ENCODE measurements at regions not wholly inside any gene's neighbourhood (a gene's known extent, or its start where the extent isn't known, plus 50 kb on each side); places are given as distances from the start of the nearest gene placed in this dataset.
A peak's percentile ranks its signal among the peaks of the same experiment; 100 is the strongest.

DNA sequence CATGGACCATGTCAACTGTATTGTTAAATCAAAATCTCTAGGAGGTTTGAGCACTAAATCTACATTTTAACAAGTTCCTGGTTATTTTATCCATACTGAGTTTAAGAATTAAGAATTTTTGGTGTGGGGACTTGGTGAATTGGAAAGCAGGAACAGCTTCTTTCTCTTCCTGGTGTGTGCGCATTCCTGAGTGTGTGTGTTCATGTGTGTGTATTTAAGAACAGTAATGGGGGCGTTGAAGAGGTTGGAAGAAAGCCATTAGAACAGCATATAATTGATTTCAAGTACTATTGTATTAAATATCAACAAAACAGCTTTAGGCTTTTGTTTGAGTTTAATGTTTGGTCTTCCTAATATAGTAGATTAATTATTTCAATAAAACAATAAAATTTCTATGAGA lies 801.3 kb upstream of the ID2 start:
- Mint-ChIP-seq H3K27me3 (peaks cover 14% of the 10 kb centered on the region), H3K36me3 (ENCODE audit: low read depth) (no peaks in the 10 kb centered on the region), H3K9me3 (no peaks in the 10 kb centered on the region), H3K27ac (no peak overlapping the region), H3K4me3 (no peak overlapping the region), H3K4me1 (ENCODE audit: low read depth) (peaks cover 14% of the 10 kb centered on the region)
- intact Hi-C loops (cut with micrococcal nuclease), result no loop called here

DNA sequence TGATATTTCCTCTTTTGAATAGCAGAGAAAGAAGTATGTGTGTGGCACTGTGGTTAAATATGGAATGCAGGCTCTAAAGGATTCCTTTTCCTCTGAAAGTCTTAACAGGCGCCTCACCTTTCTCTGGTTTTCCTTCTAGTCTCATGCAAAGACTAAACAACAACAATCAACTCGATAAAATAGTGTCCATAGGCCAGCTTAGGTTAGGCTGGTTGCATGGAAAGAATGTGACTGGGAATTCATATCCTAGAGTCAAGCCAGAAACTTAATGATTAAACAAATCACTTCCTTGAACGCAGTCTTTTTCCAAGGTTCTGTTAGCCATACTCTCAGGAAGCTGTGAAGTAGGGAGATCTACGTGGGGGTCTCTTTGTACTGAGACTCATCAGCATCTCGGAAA lies 800.8 kb upstream of the ID2 start:
- intact Hi-C loops (cut with micrococcal nuclease), result no loop called here
- Mint-ChIP-seq H3K27me3 (peaks cover 14% of the 10 kb centered on the region), H3K4me3 (no peak overlapping the region), H3K4me1 (ENCODE audit: low read depth) (peaks cover 14% of the 10 kb centered on the region), H3K9me3 (no peaks in the 10 kb centered on the region), H3K36me3 (ENCODE audit: low read depth) (no peaks in the 10 kb centered on the region), H3K27ac (no peak overlapping the region)

DNA sequence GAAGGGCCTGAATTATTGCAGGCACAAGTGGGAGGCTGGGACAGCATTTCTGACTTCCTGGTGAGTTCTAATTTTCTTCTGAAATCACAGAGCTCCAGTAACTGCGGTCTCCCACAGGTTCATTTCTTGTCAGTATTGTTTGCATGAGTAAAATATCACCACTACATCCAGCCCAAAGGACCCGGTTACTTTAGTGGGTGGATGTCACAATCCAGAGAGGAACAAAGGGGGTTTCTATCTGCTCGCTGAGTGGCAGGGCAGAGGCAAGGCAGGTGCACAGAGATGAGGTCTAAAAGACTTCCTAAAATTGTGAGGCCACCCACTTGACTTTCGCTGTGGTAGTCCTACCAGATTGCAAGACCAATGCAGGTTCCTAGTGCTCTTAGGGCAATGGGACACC lies 800.4 kb upstream of the ID2 start:
- intact Hi-C loops (cut with micrococcal nuclease), result no loop called here
- Mint-ChIP-seq H3K36me3 (ENCODE audit: low read depth) (no peaks in the 10 kb centered on the region), H3K4me1 (ENCODE audit: low read depth) (peaks cover 14% of the 10 kb centered on the region), H3K27me3 (peaks cover 14% of the 10 kb centered on the region), H3K9me3 (no peaks in the 10 kb centered on the region), H3K27ac (no peak overlapping the region), H3K4me3 (no peak overlapping the region)

DNA sequence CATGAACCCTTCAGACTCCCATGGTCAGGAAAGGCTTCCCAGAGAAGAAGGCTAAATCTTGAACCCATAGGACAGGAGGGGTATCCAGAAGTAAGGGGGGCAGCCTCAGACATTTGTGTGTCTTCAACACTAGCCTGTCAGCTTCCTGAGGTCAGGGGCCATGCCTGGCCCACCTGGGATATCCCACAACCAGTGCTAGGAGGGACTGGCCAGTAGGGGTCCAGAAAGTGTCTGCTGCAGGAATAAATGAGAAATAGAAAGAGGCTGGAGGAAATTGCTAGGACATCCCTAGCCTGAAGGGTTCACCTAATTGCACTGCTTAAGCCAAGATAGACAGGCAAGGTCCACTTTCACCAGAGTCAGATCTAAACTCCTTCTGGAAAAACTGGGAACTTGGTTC lies 799.6 kb upstream of the ID2 start:
- Mint-ChIP-seq H3K9me3 (no peaks in the 10 kb centered on the region), H3K27ac (peak overlapping the region; percentile 18), H3K4me3 (no peak overlapping the region), H3K36me3 (ENCODE audit: low read depth) (no peaks in the 10 kb centered on the region), H3K4me1 (ENCODE audit: low read depth) (peaks cover 14% of the 10 kb centered on the region), H3K27me3 (peaks cover 12% of the 10 kb centered on the region)
- intact Hi-C loops (cut with micrococcal nuclease), result no loop called here

DNA sequence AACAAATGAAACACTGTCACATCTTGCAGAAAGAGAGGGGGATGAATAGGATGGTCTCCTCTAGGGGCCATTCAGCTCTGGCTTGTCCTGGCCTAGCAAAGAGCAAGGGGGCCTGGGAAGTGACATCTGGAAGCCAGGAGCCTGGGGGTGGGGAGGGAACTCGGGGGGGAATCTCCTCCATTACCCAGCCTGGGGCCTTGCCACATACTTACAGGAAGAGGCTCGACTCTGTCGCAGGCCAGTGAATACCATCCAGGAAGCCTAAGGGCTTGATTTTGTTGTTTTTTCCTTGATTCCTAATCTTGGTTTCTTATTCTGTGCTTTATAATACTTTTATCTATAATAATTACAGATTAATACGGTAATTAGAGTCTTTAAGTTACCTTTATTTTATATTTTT lies 797.5 kb upstream of the ID2 start:
- Mint-ChIP-seq H3K9me3 (no peaks in the 10 kb centered on the region), H3K36me3 (ENCODE audit: low read depth) (no peaks in the 10 kb centered on the region), H3K27me3 (peaks cover 7% of the 10 kb centered on the region), H3K4me1 (ENCODE audit: low read depth) (peaks cover 14% of the 10 kb centered on the region), H3K4me3 (no peak overlapping the region), H3K27ac (no peak overlapping the region)
- intact Hi-C loops (cut with micrococcal nuclease), result no loop called here

DNA sequence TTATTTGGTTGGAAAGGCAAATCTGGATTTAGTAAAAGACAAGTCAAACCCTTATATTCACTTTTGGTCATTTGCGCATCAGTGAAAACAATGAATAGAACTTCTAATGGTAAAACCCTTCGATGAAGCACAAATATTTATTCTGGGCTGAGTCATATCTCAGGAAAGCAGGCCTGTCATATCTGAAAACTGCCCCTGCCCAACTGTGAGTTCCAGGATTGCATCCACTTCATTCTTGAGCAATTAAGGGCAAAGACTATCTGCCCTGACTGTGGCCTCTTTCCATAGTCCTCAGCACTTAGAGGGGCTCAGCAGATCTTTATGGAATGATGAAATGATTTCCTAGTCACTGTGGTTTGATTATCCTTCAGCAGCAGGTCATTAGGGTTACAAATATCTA lies 795.2 kb upstream of the ID2 start:
- peaks cover 7% of the 10 kb centered on the region for H3K27me3 Mint-ChIP-seq
- intact Hi-C loops (cut with micrococcal nuclease), result no loop called here
- H3K9me3 Mint-ChIP-seq, result no peaks in the 10 kb centered on the region
- H3K4me3 Mint-ChIP-seq, result no peak overlapping the region
- H3K36me3 Mint-ChIP-seq (ENCODE audit: low read depth), result no peaks in the 10 kb centered on the region
- H3K27ac Mint-ChIP-seq, result no peak overlapping the region
- H3K4me1 Mint-ChIP-seq (ENCODE audit: low read depth), result peaks cover 7% of the 10 kb centered on the region

DNA sequence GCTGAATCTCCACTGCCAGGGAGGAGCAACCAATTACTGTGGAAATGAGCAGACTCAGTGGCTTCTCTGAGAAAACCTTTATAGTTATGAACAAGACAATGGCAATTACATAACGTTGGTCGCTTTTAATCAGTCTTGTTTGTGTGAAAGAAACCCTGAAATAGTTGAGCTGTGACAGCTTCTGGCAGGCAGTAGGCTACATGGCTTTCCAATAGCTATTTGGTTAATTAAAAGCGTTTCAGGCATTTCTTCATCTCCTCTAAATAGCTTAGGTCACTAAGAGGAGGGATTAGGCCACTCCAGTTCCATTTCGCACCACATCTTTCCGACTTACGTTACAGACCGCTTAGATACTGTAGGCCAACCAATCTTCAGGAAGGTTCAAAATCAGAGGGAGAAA lies 794.4 kb upstream of the ID2 start:
- Mint-ChIP-seq H3K9me3 (no peaks in the 10 kb centered on the region), H3K27me3 (peaks cover 2% of the 10 kb centered on the region)
- intact Hi-C loops (cut with micrococcal nuclease), result no loop called here

DNA sequence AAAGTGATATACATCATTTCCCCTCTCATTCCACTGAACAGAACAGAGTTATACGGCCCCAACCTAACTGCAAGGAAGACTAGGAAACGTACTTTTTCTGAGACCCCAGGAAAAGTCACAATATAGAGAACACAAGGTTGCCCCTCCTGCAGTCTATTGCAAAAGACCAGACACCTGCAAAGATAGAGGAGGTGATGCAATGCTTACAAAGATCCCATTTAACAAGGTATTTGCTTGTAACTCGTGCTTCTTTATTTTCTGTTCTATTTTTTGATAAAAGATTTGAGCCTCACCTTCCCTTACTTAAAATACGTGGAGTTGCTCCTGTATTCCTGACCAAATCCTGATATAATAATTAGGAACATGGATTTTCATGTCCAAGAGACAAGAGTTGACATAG lies 793.0 kb upstream of the ID2 start:
- H3K9me3 Mint-ChIP-seq, result no peaks in the 10 kb centered on the region
- no peak overlapping the region for H3K4me3 Mint-ChIP-seq
- no peak overlapping the region for H3K27ac Mint-ChIP-seq
- H3K27me3 Mint-ChIP-seq, result no peaks in the 10 kb centered on the region
- H3K36me3 Mint-ChIP-seq (ENCODE audit: low read depth), result no peaks in the 10 kb centered on the region
- intact Hi-C loops (cut with micrococcal nuclease), result no loop called here
- H3K4me1 Mint-ChIP-seq (ENCODE audit: low read depth), result no peaks in the 10 kb centered on the region

More for the DNA sequence above, 794.4 kb upstream of the ID2 start:
- Mint-ChIP-seq H3K27ac (no peak overlapping the region), H3K4me1 (ENCODE audit: low read depth) (no peaks in the 10 kb centered on the region), H3K36me3 (ENCODE audit: low read depth) (no peaks in the 10 kb centered on the region), H3K4me3 (no peak overlapping the region)

DNA sequence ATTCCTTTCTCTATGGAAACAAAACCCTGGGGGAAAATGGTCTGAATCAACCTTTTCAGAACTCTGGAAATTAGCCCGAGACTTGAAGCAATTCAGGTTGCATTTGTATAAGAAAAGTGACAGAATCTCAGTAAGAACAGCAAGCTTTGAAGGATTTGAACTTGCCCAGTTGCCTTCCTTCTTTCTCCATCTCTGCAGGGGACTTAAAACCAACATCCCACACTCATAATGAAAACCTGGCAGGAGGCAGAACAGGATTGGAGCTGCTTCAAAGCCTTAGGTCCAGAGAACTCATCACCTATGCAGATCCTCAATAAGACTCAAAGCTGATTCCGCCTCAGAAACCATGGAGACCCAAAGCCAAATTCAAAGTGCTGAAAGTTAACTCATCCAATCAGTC lies 790.5 kb upstream of the ID2 start:
- Mint-ChIP-seq H3K9me3 (no peaks in the 10 kb centered on the region), H3K4me3 (no peak overlapping the region), H3K36me3 (ENCODE audit: low read depth) (no peaks in the 10 kb centered on the region), H3K27ac (no peak overlapping the region), H3K27me3 (no peaks in the 10 kb centered on the region), H3K4me1 (ENCODE audit: low read depth) (peaks cover 12% of the 10 kb centered on the region)
- intact Hi-C loops (cut with micrococcal nuclease), result no loop called here

DNA sequence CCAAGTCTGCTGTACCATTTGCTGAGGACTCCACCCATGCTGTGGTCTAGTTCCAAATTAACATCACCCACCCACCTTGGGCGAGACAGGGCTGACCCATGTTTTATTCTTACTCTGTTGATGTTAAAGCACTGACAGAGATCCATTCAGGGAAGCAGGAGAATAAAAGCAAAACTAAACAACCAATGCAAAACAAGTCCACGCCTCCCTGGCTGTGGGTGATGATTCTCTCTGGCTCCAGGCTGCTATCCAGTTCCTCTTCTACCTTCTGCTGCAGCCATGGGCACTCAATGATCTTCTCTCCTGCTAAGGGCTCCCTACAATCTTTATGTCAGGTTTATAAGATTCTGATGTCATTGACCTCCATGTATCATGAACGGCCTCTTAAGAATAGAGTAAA lies 786.6 kb upstream of the ID2 start:
- Mint-ChIP-seq H3K27ac (peak overlapping the region; percentile 51), H3K4me3 (no peak overlapping the region), H3K9me3 (no peaks in the 10 kb centered on the region), H3K27me3 (peaks cover 8% of the 10 kb centered on the region), H3K36me3 (ENCODE audit: low read depth) (no peaks in the 10 kb centered on the region), H3K4me1 (ENCODE audit: low read depth) (peaks cover 42% of the 10 kb centered on the region)
- intact Hi-C loops (cut with micrococcal nuclease), result no loop called here

DNA sequence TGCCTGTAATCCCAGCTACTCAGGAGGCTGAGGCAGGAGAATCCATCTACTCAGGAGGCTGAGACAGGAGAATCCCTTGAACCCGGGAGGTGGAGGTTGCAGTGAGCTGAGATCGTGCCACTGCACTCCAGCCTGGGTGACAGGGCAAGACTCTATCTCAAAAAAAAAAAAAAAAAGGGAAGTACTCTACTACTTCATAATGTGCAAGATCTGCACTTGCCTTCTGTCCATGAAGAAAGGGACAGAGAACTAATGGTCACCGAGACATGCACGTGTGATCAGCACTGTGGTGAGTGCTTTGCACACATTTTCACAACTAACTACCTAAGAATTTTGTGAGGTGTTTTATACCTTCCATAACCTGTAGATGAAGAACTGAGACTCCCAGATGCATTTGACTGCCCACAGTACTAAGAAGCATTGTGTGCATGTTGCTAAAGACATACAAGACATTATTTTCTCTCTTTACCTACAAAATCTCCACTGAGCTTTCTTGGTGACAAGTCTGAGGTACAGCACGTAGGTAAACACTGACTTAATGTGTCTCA lies 784.8 kb upstream of the ID2 start:
- Mint-ChIP-seq H3K9me3 (no peaks in the 10 kb centered on the region), H3K4me3 (no peak overlapping the region), H3K27ac (no peak overlapping the region), H3K4me1 (ENCODE audit: low read depth) (peaks cover 49% of the 10 kb centered on the region), H3K36me3 (ENCODE audit: low read depth) (no peaks in the 10 kb centered on the region), H3K27me3 (peaks cover 8% of the 10 kb centered on the region)
- intact Hi-C loops (cut with micrococcal nuclease), result no loop called here

DNA sequence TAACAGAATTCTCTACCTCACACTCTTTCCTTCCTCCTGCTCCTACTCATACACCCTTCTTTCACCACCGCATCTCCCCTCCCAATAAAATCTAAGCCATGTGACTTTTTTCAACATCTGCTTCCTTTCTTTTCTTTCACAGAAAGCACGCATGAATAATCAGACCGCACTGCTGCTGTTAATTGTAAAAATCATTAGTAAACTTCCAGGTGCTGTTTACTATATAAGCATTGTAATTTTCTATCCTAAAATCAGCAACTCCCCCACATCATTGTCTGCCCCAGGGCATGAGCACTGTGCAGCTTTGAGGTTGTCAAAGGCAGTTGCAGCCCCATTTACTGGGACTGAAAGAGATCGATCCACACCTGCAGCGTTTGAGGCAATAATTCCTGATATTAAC lies 782.6 kb upstream of the ID2 start:
- intact Hi-C loops (cut with micrococcal nuclease), result no loop called here
- Mint-ChIP-seq H3K4me1 (ENCODE audit: low read depth) (peaks cover 49% of the 10 kb centered on the region), H3K27me3 (peaks cover 18% of the 10 kb centered on the region), H3K4me3 (no peak overlapping the region), H3K36me3 (ENCODE audit: low read depth) (no peaks in the 10 kb centered on the region), H3K27ac (peak overlapping the region; percentile 7), H3K9me3 (no peaks in the 10 kb centered on the region)

DNA sequence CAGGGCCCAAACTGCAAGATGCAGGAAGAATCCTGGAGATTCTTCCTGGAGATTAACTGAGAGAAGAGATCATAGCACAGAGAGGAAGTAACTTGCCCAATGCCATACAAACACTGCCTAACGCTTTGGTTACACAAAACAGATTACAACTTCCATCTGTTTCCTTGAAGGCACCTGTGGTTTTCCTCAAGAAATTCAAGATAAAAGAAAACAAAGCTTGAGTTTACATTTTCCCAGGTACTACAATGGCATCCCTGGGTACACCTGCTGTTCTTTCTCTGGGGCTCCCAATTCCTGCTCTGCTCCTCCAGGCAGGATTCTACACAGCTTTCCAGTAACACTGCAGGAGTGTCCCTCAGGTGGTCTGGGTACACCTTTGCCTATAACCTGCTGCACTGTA lies 781.9 kb upstream of the ID2 start:
- Mint-ChIP-seq H3K4me1 (ENCODE audit: low read depth) (peaks cover 48% of the 10 kb centered on the region), H3K9me3 (no peaks in the 10 kb centered on the region), H3K27ac (no peak overlapping the region), H3K27me3 (peaks cover 20% of the 10 kb centered on the region), H3K4me3 (no peak overlapping the region), H3K36me3 (ENCODE audit: low read depth) (no peaks in the 10 kb centered on the region)
- intact Hi-C loops (cut with micrococcal nuclease), result no loop called here

DNA sequence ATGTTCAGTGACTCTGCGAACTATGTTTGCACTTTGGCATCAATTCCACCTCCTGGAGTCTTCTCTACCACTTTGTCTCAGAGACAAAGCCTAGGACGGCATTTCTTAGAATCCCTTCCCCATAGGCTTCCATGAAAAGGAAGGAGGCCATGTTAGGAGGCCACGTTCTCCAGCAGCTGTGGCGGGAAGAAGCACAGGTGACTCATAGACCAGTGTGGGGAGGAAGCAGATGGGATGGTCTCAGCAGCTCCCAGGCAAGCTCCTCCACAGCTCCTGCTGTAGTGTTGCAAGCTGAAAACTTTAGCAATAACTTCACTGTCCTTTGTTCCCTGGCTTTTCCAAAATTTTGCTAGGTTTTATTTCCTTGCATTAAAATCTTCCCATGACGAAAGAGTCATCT lies 781.3 kb upstream of the ID2 start:
- peaks cover 41% of the 10 kb centered on the region for H3K4me1 Mint-ChIP-seq (ENCODE audit: low read depth)
- peaks cover 20% of the 10 kb centered on the region for H3K27me3 Mint-ChIP-seq
- no peak overlapping the region for H3K27ac Mint-ChIP-seq
- intact Hi-C loops (cut with micrococcal nuclease), result no loop called here
- no peaks in the 10 kb centered on the region for H3K9me3 Mint-ChIP-seq
- H3K36me3 Mint-ChIP-seq (ENCODE audit: low read depth), result no peaks in the 10 kb centered on the region
- no peak overlapping the region for H3K4me3 Mint-ChIP-seq

DNA sequence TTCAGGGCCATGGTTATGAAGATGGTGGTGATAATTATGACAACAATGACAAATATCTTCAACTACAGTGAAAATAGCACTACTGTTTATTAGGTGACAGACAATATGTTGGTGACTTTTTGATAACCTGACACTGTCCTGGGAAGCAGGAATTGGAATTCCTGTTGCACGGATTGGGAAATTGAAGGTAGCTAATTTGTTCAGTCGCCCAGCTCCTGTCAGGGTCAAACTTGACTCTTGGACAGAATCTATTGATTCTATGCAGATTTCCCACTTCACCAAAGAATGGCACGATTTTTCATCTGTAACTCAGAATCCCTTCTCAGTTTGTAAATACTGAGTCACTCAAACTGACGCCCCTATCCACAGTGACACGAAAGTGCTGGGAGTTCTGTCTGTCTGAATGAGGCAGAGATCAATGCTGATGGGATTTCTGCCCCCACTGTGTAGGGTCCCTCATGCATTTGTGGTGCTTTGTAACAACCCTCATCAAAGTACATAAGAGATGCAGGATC lies 779.5 kb upstream of the ID2 start:
- Mint-ChIP-seq H3K27me3 (peaks cover 20% of the 10 kb centered on the region), H3K9me3 (no peaks in the 10 kb centered on the region), H3K4me3 (no peak overlapping the region), H3K36me3 (ENCODE audit: low read depth) (no peaks in the 10 kb centered on the region), H3K4me1 (ENCODE audit: low read depth) (peaks cover 29% of the 10 kb centered on the region), H3K27ac (no peak overlapping the region)
- intact Hi-C loops (cut with micrococcal nuclease), result no loop called here

Measured in dendritic cell treated with granulocyte-macrophage colony-stimulating factor and Interleukin-4, amounts not matched to agents 40 ng/mL and 50 ng/mL, for 4 days (primary cell).